HG03139 (cell line): ENCODE measurements at regions not wholly inside any gene's neighbourhood (a gene's known extent, or its start where the extent isn't known, plus 50 kb on each side); places are given as distances from the start of the nearest gene placed in this dataset.

Source experiments
- ATAC-seq: cut with Tn5 transposase; IDR thresholded peaks from one replicate; pipeline ENCODE4 v1.9.1; 2021; ENCODE audit not compliant: unreplicated experiment

DNA sequence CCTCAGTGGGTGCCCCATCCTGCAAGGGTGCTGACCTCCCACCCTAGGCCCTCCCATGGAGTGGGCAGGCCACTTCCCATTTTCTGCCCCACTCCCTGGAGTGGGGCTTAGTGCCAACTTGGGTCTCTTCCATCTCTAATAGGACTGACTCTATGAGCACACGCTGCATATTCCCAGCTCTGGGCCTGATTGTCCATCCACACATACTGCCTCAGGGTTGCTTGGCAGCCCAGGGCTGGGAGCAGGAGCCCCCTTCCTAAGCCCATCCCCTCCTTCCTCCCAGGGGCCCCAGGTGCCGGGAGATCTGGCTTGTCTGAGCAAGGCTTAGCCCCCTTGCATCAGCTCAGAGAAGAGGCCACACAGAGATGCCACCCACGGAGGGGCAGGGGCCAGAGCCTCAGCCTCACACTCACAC lies 55.1 kb downstream of the PJA1 start:
- ATAC-seq, result no peak

DNA sequence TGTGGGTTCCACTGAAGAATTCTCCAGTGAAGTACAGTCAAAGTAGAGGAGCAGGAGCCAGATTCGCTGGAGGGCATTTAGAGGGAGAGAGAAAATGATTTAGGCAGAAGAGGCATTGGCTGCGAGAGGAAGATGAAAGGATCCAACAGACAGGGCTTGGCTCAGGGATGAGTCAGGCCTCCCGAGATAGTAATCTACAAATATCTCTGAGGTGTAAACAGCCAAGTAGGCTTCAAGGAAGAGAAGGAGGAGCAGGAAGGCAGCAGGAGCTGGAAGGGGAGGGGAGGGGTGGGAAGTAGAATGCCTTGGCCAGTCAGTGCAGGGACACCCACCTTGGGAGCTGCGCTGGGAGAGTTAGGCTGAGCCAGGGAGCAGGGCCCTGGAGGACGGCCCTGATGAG lies 55.5 kb downstream of the PJA1 start:
- ATAC-seq, result no peak

DNA sequence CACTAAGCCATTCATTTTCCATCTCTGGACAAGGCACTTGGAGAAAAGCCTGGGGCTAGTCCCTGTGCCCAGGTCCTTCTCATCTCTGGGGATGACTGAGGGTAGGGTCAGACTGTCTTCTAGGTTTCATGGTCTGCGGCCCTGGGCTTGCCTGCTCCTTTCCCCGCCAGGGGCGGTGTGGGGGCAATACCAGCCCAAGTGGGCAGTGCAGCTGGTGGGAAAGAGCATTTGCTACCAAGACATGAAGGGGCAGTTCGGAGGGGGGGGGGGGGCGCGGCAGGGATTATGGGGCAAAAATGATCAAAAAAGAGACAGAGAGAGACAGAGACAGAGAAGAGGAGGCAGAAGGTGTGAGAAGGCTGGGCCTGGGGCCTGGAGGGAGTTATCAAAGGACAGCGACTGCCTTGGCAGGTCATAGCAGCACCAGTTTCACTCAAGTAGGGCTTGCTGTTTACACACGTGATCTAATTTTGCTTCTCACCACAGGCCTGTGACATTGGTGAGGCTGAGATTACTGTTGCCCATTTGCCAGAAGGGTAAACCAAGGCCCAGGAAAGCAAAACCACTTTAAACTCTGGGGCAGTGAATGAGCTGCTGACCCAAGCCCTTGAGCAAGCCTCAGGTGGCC lies 56.1 kb downstream of the PJA1 start:
- no peak for ATAC-seq

DNA sequence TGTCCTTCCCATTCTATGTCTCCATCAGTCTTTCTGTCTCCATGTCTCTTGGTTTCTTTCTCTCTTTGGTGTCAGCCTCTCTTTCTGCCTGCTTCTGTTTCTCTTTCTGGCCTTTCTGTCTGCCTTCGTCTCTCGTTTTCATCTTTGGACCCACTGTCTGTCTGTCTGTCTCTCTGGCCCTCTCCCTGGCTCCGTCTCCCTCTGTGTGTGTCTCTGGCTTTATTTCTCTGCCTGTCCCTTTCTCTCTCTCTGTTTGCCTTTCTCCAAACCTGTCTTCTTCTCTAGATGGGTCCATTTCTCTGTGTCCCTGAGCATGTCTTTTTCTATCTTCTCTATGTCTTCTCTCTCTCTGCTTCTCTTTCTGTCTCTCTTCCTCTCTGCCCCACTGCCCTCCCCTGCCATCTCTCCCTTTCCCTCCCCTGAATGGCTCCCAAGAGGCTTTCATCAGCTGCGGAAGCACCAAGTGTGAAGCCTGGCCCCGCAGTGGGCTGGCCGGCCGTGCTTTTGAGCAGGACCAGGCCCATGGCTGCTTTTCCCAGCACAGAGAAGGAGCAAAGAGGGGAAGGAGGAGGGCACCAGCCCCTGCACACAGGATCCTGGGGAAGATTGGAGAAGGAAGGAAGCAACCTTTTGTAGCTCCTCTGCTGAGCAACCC lies 57.4 kb downstream of the PJA1 start:
- ATAC-seq, result no peak

DNA sequence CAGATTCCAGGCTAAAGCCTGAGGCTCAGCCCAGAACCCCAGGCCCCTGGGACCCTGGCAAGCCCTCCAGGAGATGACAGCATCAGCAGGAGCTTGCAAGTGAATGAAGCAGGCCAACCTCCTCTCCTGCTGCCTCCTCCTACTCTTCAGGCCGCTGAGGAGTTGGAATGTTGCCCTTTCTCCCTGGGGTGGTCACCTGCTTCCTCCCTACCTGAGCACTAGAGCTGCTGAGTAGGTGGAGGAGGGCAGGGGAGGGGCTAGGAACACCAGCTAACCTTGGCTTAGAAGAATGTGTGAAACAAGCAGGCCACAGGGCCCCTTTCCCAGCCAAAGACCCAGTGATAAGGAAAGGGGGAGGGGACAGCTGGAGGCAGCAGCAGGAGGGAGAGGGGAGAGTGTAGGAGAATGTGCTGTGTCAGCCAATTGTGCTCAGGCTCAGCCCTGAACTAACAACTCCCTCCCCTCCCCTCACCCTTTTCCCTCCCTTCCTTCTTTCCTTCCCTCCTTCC lies 58.0 kb downstream of the PJA1 start:
- no peak for ATAC-seq

DNA sequence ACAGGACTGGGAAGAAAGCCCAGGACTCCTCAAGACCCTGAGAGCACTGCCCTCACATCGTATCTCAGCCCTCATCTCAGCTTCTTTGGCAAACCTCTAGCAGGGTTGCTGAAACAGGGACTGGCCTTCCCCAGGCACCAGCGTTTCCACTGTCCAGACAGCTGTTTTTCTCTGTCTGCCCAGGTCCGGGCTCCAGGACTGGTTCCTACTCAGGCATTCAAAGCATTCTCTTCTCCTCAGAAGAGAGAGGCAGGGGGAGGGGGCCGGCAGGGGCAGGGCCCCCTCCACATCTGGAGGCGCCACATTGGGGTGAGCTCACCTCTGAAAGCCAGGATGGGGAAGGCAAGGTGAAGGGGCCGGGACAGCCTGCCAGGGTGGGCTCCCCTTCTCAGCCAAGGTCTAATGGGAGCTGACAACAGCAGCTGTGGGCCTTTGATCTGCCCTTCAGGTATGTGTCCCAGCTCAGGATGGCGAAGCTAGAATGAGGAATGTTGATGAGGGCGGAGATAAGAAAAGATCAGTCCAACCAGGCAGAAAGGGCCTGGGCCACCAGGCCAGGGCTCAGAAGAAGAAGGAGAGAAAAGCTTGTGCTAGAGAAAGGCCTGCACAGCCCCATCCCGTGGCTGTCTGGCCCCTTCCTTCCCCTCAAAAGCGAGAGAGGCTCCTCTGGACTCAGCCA lies 60.4 kb downstream of the PJA1 start:
- no peak for ATAC-seq

DNA sequence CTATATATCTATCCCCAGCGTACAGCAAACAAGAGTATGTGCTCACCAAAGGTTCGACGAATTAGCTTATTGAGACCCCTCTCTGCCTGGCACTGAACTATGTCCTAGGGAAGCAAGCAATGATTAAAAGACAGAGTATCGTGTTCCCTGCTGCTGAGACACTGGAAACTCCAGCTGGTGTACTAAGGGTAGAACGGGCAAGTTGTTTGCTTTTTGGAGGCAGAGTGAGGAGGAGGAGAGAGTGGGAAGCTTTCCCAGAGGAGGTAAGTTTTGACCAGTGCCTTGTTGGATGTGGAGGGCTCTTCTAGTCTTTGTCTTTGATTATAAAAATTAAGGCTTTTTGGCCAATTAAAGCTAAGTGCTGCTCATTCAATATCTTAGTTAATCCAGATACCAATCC lies 61.7 kb downstream of the PJA1 start:
- no peak for ATAC-seq

DNA sequence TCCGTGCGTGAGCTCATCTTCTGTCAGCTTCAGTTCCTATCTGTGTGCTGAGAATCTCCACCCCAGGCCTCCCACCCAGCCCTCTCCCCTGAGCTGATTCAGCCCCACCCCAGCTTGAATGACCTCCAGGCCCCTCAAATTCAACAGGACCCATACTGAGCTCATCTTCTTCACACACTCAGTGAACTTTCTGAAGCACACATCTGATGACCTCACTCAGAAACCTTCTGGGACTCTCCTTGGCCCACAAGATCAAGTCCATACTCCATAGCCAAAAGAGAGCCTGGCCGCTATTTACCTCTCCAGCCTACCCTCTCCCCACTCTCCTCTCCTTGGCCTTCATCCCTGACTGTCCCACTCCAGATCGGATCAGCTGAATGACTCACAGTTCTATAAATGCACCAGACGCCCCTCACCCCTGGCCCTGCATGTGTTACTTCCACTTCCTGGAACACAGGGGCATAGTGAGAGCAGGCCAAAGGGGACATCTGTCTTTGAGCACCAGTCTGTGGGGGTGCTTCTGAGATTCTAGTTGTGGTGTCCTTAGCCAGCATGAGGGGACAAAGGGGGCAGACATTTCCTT lies 62.5 kb downstream of the PJA1 start:
- no peak for ATAC-seq

DNA sequence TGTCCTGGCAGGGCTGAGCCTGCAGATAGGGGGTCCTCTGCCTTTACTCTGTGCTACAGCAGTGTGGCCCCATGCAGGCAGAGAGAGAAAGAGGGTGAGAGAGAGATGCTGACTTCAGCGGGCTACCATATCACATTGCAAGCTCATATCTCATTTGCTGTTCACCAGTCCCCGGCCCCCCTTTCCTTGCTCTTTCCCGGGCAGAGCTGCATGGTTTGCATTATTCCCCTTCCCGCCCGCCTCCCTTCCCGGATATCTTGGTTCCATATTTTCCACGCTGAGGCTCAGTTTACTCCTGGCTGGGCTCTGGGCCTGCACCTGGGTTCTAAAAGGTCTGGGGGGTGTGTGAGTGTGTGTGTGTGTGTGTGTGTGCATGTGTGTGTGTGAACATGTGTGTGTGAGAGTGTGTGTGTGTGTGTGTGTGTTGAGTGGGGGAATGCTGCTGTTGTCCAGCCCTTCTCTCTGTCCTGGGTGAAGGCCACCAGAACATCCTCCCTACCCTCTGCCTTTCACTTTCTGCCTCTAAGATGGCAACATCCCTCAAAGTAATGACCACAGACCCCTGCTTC lies 63.5 kb downstream of the PJA1 start:
- ATAC-seq, result no peak

DNA sequence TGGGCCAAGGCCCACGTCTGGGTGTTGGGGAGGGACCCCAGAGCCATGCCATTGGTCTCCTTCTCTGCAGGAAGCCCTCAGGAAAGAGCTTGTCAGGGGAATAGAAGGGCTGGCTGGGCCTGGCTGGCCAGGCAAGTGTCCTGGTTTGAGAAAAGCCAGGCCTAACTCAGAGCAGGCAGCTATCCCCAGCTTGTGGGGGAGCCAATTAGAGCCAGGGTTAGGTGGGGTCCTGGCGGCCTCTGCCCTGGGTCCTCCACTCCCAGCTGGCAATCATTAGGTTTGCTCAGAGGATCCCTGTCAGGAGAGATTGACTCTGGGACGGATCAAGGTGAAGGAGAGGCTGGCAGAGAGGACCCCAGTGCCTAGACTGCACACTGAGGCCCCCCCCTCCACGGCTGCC lies 64.8 kb downstream of the PJA1 start:
- no peak for ATAC-seq

DNA sequence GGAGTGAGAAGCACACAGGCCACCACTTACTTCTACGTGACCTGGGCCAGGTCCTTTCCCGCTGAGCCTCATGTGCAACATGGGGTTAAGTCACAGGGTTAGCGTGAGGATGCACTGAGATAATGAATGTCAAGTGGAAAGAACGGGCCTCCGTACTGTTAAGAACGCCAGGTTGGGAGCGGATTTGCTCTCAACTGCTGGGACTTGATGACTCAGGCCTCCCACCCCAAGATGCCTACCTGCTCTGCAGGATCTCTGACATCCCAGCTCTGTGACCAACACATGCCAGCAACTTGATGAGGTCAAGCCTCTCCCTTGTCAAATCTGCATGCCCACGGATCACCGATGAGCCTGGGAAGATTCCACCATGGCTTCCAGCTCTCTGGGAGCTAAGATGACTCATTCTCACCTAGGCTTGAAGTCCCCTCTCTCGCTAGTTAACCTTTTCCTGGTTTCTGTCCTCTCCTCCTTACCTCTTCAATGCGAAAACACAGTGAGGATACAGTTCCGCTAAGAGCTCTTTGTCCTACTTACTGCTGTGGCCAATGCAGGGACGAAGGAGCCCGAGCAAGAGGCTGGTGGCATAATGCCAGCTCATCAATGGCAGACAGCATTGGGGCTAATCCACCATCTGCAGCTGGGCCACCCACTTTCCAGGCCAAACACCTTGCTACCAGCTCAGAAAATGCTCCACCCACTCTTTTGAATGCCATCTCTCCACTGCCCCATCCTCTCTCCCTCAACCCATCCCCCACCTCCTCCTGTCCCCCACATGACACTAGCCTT lies 67.6 kb downstream of the PJA1 start:
- ATAC-seq, result no peak

DNA sequence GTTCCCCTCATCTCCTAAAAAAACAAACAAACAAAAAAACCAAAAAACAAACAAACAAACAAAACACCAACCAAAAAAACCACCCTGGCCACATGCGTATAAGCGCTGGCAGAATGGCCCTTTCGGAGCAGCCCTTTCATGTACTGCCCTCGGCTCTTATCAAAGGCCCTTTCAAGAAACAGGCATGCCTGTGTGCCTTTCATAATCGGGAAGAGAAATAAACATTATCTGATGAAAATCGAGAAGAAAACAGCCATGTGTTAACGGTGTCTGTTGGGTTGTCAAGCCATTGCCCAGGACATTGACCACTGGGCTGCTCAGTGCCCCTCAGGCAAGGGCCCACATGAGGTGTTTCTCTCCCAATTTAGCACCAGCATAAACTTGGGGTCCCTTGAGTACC lies 68.3 kb downstream of the PJA1 start:
- no peak for ATAC-seq

DNA sequence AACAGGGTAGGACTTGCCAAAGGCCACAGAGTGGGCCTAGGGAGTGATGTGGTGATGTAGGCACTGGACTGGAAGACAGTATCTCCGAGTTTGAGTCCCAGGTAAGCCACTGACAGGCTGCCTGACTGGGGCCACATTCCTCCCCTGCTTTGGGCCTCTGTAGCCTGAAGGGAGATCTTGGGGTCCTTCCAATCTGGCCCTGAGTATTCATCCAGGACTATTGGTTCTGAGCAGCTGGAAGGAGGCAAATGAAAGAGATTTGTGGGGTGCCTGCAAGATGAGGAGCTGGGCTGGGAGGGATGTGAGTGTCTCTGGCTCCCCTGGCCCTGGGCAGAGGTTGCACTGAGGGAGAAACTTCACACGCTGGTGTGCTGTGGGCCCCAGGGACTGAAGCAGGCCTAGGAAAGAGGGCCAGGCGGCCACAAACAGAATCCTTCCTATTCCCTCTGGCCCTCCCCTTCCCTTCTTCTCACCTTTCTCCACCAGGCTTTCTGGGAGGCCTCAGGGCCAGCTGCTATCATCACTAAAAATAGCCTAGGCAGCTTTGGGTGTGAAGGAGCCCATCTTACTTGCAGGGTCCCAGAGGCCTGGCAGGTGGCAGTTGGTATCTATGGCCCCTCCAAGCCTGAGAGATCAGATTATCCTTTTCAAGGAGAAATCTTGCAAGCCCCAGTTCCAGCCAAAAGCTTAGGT lies 70.1 kb downstream of the PJA1 start:
- no peak for ATAC-seq

DNA sequence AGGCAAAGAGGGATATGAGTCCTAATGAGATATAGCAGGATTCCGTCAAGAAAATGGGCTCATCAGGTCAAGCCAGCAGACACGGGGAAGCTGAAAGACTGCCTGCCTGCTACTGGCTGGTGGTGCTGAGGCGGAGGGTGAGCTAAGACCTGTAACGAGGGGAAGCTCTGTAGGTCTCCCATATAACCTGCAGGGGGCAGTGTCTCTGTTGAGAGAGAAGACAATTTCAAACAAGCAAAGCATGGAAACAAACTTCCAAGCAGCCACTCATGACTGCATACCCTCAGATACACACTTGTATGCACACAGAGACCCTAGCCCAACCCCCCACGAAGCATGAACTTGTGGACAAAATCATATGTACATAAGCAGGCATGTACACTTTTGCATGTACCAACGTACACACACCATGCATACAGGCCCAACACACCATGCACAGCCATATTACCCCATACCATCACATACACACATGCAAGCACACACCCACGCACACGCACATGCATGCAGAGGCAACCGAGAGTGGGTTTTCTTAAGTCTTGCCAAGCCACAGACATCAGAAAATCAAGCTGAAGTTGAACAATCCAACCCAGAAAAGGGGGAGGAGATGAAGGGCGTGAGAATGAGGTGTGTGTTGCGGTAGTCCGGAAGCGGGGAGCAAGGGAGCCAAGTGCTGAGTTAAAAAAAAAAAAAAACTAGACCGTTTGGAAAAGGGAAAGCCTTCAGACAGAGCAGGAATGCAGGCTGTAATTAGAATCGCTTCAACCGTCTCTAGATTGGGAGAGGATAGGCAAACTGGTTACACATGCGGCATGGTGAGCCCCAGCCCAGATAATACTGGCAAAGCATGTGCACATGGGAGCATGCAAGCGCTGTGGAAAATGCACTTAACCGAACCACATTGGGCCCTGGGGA lies 71.0 kb downstream of the PJA1 start:
- ATAC-seq, result no peak

DNA sequence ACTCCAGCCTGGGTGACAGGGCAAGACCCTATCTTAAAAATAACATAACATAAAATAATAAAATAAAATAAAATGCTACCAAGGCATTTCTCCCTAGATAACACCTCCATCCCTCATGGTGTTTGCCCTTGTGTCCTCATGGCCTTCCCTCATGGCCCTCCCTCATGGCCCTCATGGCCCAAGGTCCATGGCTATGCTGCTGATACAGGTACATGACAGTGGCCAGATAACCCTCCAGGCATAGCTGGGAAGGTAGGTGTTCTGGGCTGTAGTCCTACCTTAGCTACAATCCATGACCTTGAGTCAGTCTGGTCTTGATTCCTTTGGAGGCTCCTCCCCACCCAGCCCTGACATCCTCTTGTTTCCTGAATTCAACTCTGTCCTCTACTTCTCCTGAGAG lies 75.2 kb downstream of the PJA1 start:
- ATAC-seq, result no peak

DNA sequence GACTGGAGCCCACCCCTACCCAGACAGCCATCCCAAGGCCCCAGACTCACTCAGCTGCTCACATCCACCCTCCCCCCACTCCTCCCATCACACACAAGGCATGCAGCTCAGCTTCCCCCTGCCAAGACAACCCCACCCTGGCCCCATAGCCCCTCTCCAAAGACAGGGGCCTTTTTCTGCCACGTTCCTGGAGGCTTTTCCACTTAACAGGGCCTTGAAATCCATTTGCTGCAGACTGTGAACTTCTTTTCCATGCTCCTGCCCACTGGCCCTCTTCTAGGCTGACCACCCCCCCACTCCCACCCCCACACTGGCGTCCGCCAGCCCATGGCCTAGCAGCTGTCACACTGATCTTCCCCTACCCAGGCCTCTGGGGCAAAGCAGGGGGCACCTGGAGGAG lies 76.0 kb downstream of the PJA1 start:
- no peak for ATAC-seq

DNA sequence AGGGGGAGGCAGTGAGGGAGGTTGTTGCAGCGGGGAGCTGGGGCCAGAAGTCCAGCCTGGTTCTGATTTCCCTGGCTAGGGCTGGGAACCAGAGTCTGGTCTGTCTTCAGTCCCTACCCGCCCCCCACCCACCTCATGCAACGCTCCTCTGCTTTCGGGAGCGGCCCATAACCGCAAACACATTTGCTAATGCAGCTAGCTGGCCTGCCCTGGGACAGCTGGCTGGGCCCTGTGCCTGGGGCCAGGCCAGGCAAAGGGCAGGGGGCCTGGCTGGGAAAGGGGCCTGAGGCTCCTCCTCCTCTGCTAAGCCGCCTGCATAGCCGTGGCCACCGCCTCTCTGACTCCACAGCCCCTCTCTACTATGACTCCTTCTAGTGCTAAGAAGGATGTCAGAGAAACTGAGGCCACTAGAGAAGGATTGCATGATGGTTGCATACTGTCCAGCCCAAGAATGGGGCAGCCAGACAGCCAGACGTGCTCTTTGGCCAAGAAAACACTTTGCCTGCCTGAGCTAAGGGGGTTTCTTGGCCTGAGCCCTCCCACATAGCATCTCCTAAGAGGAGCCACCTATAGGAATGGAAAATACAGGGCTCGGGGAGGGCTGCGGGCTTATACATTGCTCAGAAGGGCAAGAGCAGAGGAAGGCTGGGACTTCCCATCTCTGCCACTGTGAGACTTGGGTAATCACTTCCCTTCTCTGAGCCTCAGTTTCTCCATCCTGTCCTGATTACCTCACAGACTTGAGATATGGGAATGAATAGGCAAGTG lies 76.9 kb downstream of the PJA1 start:
- no peak for ATAC-seq

DNA sequence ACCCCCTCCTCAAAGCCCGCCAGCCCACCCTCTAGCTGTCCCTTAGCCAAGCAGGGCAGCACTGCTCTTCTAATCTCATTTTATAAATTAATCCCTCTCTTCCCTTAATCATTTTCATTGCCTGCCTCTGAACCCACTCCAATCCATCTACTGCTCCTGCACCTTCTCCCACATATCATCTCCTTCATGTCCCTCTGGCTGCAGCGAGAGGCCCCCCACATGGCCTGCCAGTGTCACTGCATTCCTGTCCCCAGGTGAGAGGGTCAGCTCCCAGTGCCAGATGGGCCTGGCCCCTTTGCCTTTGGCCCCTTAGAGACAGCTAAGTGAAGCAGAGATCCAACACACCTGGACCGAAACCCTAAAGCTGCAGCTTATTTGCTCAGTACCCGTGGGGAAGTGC lies 79.4 kb downstream of the PJA1 start:
- no peak for ATAC-seq

DNA sequence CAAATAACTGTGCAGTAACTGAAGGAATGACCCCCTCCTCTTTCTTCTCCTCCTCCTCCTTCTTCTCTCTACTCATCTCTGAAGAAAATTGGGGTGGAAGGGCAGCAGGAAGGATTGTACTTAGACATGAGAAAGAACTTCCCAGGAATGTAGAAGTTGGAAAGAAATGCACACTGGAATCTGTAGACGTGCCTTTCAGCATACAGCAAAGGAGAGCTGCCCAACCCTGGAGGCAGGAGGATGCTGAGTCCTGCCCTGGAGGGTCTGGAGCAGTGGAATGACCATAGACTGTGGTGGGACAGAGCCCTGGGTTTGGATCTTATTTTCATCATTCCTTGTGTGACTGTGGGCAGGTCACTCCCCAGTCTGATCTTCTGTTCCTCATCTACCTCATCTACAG lies 80.1 kb downstream of the PJA1 start:
- no peak for ATAC-seq
